ENCODE measurements at regions not wholly inside any gene's neighbourhood (a gene's known extent, or its start where the extent isn't known, plus 50 kb on each side); places are given as distances from the start of the nearest gene placed in this dataset.
"Not testable (repeated sequence)": the region's sequence is repeated elsewhere in the genome, so short reads cannot be mapped to it uniquely, and the experiment has no call there.

GRCh38 chr6:164690241-164690640 is 619.2 kb downstream of the C6orf118 start:
- no peak for DNase-seq

- no peak for DNase-seq
Measured at GRCh38 chr6:164665328-164665727, 644.1 kb downstream of the C6orf118 start.

GRCh38 chr6:164663634-164664033 is 645.8 kb downstream of the C6orf118 start:
- no peak for DNase-seq

GRCh38 chr6:164661716-164662115 is 647.7 kb downstream of the C6orf118 start:
- no peak for DNase-seq

- no peak for DNase-seq
Measured at GRCh38 chr6:164660781-164661180, 648.6 kb downstream of the C6orf118 start.

GRCh38 chr6:164640956-164641355 is 668.4 kb downstream of the C6orf118 start:
- DNase-seq = no peak

- no peak for DNase-seq
Measured at GRCh38 chr6:164628302-164628931, 681.0 kb downstream of the C6orf118 start.

GRCh38 chr6:164616917-164617524 is 692.4 kb downstream of the C6orf118 start:
- DNase-seq = no peak

GRCh38 chr6:164612751-164613150 is 696.7 kb downstream of the C6orf118 start:
- DNase-seq = no peak

- DNase-seq = not testable (repeated sequence)
Measured at GRCh38 chr6:164610859-164611258, 698.5 kb downstream of the C6orf118 start.

GRCh38 chr6:164602415-164602814 is 707.0 kb downstream of the C6orf118 start:
- not testable (repeated sequence) for DNase-seq

- no peak for DNase-seq
Measured at GRCh38 chr6:164581563-164581962, 727.8 kb downstream of the C6orf118 start.

GRCh38 chr6:164579035-164579434 is 730.4 kb downstream of the C6orf118 start:
- no peak for DNase-seq

- no peak for DNase-seq
Measured at GRCh38 chr6:164578616-164579015, 730.8 kb downstream of the C6orf118 start.

GRCh38 chr6:164570801-164571200 is 738.6 kb downstream of the C6orf118 start:
- DNase-seq = no peak

- DNase-seq = no peak
Measured at GRCh38 chr6:164569509-164569908, 739.9 kb downstream of the C6orf118 start.

GRCh38 chr6:164563924-164564323 is 745.5 kb downstream of the C6orf118 start:
- DNase-seq = no peak

- DNase-seq = no peak
Measured at GRCh38 chr6:164561656-164562055, 747.7 kb downstream of the C6orf118 start.

GRCh38 chr6:164554700-164555476 is 754.5 kb downstream of the C6orf118 start:
- DNase-seq = no peak

GRCh38 chr6:164554226-164554625 is 755.2 kb downstream of the C6orf118 start:
- no peak for DNase-seq

GRCh38 chr6:164551706-164552105 is 757.7 kb downstream of the C6orf118 start:
- DNase-seq = no peak

- no peak for DNase-seq
Measured at GRCh38 chr6:164547076-164547475, 762.3 kb downstream of the C6orf118 start.

GRCh38 chr6:164546263-164546662 is 763.1 kb downstream of the C6orf118 start:
- no peak for DNase-seq
